ENCODE measurements at regions not wholly inside any gene's neighbourhood (a gene's known extent, or its start where the extent isn't known, plus 50 kb on each side); places are given as distances from the start of the nearest gene placed in this dataset.

DNA sequence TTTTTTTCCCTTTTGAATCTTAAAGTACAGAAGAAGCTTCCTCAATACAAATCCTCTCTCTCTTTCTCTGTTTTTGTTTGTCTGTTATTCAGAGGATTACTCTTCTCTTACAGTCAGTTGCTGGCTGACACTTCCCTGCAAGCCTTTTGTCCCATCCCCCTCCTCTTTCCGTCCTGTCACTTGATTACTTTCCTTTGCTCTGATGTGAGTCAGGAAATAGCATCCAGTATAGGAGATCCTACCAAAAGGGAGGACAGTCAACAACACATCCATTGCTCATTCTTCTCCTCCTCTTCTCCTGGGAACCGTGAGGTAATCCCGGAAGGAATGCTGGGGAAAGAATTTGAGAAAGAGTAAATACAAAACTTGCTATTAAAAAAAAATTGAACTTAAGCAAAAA lies 79.3 kb upstream of the SCN7A start:
- no peak for DNase-seq (ENCODE audit: low read depth in 1 of 2, low spot score in 1 of 2)
- Histone ChIP-seq H3K27ac (replicated peaks) (no peak overlapping the region), H3K4me3 (replicated peaks; ENCODE audit: insufficient read depth, low read length) (no peak overlapping the region), H3K27me3 (ENCODE audit: insufficient read depth, poor library complexity, severe bottlenecking) (no peaks in the 10 kb centered on the region)
- TF ChIP-seq SPI1 (IDR thresholded peaks at IDR 0.05; ENCODE audit: borderline replicate concordance, low read depth) (no peak), POLR2AphosphoS5 (IDR thresholded peaks at IDR 0.05; ENCODE audit: low read depth) (no peak), GABPA (IDR thresholded peaks at IDR 0.05; ENCODE audit: low read depth) (no peak)
- TF ChIP-seq, protein P1, sequence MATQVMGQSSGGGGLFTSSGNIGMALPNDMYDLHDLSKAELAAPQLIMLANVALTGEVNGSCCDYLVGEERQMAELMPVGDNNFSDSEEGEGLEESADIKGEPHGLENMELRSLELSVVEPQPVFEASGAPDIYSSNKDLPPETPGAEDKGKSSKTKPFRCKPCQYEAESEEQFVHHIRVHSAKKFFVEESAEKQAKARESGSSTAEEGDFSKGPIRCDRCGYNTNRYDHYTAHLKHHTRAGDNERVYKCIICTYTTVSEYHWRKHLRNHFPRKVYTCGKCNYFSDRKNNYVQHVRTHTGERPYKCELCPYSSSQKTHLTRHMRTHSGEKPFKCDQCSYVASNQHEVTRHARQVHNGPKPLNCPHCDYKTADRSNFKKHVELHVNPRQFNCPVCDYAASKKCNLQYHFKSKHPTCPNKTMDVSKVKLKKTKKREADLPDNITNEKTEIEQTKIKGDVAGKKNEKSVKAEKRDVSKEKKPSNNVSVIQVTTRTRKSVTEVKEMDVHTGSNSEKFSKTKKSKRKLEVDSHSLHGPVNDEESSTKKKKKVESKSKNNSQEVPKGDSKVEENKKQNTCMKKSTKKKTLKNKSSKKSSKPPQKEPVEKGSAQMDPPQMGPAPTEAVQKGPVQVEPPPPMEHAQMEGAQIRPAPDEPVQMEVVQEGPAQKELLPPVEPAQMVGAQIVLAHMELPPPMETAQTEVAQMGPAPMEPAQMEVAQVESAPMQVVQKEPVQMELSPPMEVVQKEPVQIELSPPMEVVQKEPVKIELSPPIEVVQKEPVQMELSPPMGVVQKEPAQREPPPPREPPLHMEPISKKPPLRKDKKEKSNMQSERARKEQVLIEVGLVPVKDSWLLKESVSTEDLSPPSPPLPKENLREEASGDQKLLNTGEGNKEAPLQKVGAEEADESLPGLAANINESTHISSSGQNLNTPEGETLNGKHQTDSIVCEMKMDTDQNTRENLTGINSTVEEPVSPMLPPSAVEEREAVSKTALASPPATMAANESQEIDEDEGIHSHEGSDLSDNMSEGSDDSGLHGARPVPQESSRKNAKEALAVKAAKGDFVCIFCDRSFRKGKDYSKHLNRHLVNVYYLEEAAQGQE (IDR thresholded peaks at IDR 0.05; ENCODE audit: insufficient replicate concordance, low read depth) = no peak
- TF ChIP-seq, protein P2, sequence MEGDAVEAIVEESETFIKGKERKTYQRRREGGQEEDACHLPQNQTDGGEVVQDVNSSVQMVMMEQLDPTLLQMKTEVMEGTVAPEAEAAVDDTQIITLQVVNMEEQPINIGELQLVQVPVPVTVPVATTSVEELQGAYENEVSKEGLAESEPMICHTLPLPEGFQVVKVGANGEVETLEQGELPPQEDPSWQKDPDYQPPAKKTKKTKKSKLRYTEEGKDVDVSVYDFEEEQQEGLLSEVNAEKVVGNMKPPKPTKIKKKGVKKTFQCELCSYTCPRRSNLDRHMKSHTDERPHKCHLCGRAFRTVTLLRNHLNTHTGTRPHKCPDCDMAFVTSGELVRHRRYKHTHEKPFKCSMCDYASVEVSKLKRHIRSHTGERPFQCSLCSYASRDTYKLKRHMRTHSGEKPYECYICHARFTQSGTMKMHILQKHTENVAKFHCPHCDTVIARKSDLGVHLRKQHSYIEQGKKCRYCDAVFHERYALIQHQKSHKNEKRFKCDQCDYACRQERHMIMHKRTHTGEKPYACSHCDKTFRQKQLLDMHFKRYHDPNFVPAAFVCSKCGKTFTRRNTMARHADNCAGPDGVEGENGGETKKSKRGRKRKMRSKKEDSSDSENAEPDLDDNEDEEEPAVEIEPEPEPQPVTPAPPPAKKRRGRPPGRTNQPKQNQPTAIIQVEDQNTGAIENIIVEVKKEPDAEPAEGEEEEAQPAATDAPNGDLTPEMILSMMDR (IDR thresholded peaks at IDR 0.05; ENCODE audit: insufficient read depth, low read length) = no peak

DNA sequence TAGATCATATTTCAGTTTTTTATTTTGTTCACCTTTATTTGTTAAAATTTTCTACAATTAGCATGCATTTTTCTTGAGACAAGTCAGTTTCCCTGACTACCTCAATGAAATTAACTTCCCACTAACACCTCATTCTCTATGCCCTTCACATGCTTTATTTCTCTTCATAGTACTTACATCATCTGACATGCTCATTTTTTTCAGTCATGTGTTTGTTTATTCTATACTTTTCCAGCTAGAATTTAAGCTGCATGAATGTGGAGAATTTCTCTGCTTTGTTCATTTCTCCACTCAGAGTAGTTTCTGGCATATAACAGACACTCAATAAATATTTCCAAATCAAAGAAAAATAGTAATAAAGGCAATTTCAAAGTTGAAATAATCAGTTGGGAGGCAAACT lies 78.9 kb upstream of the SCN7A start:
- no peaks in the 10 kb centered on the region for H3K27me3 ChIP-seq (ENCODE audit: insufficient read depth, poor library complexity, severe bottlenecking)
- TF ChIP-seq POLR2AphosphoS5 (IDR thresholded peaks at IDR 0.05; ENCODE audit: low read depth) (no peak), SPI1 (IDR thresholded peaks at IDR 0.05; ENCODE audit: borderline replicate concordance, low read depth) (no peak), GABPA (IDR thresholded peaks at IDR 0.05; ENCODE audit: low read depth) (no peak)
- TF ChIP-seq, protein P1 (IDR thresholded peaks at IDR 0.05; ENCODE audit: insufficient replicate concordance, low read depth) = no peak
- TF ChIP-seq, protein P2 (IDR thresholded peaks at IDR 0.05; ENCODE audit: insufficient read depth, low read length) = no peak
- H3K27ac ChIP-seq (replicated peaks) = no peak overlapping the region
- no peak overlapping the region for H3K4me3 ChIP-seq (replicated peaks; ENCODE audit: insufficient read depth, low read length)
- DNase-seq (ENCODE audit: low read depth in 1 of 2, low spot score in 1 of 2) = no peak

DNA sequence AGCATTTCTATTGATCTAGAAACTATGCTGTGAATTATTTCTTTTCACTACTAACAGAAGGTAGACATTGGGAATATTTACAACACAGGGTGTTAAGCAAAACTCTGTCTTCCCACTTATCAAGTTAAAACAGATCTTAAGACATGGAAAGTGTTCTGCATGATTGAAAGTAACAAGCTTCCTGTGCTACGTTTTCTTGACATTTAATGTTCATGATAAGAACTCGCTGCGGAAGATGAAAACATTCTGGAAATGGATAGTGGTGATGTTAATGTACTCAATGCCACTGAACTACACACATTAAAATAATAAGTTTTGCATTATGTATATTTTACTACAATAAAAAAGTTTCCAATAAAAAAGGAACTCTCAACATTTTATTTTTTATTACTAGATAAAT lies 74.4 kb upstream of the SCN7A start:
- no peak for DNase-seq (ENCODE audit: low read depth in 1 of 2, low spot score in 1 of 2)
- TF ChIP-seq POLR2AphosphoS5 (IDR thresholded peaks at IDR 0.05; ENCODE audit: low read depth) (no peak), GABPA (IDR thresholded peaks at IDR 0.05; ENCODE audit: low read depth) (no peak), SPI1 (IDR thresholded peaks at IDR 0.05; ENCODE audit: borderline replicate concordance, low read depth) (no peak)
- TF ChIP-seq, protein P1 (IDR thresholded peaks at IDR 0.05; ENCODE audit: insufficient replicate concordance, low read depth) = no peak
- TF ChIP-seq, protein P2 (IDR thresholded peaks at IDR 0.05; ENCODE audit: insufficient read depth, low read length) = no peak
- Histone ChIP-seq H3K27ac (replicated peaks) (no peak overlapping the region), H3K27me3 (ENCODE audit: insufficient read depth, poor library complexity, severe bottlenecking) (no peaks in the 10 kb centered on the region), H3K4me3 (replicated peaks; ENCODE audit: insufficient read depth, low read length) (no peak overlapping the region)

Data from HL-60 (cell line).